HG02759 (cell line): ENCODE measurements at regions not wholly inside any gene's neighbourhood (a gene's known extent, or its start where the extent isn't known, plus 50 kb on each side); places are given as distances from the start of the nearest gene placed in this dataset.

Experiments
- ATAC-seq: cut with Tn5 transposase; IDR thresholded peaks from one replicate; pipeline ENCODE4 v1.9.1; 2021; ENCODE audit warnings: mild to moderate bottlenecking, moderate library complexity; ENCODE audit not compliant: unreplicated experiment

DNA sequence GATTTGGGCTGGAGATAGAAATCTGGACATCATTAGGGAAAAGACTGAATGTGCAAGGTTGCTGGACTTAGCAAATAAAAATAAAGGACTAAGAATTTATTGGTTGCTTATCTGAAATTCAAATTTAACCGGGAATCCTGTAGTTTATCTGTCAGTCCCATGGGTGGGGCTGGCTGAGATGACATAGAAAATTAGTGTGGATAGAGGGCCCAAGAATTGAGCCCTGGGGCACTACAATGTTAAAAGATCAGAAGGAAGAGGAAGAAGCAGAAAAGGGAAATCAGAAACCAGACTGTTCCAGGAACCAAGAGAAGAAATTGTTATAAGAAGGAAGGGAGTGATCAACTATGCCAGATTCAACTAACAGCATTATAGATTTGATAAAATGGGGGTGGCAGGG lies 96.7 kb upstream of the CCDC196 start:
- no peak for ATAC-seq

- ATAC-seq: no peak
These were observed 90.9 kb upstream of the CCDC196 start for GRCh38 chr14:66395300-66395699.

GRCh38 chr14:66396164-66396563 lies 90.0 kb upstream of the CCDC196 start:
- no peak for ATAC-seq

GRCh38 chr14:66398437-66398836 lies 87.7 kb upstream of the CCDC196 start:
- no peak for ATAC-seq

DNA sequence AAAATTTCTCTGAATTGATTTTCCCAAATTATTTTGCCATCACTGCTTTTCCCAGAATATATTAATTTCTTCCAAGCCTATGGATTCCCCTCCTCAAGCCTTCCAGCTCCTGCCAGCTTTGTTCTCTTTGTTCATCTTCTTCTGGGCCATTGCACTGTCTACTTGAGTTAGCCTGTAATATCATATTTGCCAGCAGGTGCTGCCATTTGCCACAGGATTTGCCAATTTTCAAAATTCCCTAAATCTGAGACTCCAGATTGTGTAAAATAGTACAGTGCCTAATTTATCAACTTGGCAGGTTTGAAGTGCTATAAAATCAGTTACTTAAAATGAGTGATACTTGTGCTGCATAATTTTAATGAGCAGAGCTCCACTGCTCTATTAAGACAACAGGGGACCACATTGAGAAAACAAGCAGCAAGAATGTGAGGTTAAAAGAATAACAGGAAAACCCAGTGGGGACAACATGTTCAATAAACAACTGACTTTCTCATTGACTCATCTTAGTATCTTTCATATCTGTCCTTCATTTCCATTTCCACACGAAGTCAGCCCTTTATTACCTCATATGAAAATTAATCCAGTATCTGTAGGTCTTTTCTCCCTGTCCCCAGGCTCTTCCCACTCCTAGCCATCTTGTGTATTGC lies 84.6 kb upstream of the CCDC196 start:
- ATAC-seq: no peak

- peak; percentile 61 for ATAC-seq
These were observed 83.0 kb upstream of the CCDC196 start for GRCh38 chr14:66403183-66403582.

DNA sequence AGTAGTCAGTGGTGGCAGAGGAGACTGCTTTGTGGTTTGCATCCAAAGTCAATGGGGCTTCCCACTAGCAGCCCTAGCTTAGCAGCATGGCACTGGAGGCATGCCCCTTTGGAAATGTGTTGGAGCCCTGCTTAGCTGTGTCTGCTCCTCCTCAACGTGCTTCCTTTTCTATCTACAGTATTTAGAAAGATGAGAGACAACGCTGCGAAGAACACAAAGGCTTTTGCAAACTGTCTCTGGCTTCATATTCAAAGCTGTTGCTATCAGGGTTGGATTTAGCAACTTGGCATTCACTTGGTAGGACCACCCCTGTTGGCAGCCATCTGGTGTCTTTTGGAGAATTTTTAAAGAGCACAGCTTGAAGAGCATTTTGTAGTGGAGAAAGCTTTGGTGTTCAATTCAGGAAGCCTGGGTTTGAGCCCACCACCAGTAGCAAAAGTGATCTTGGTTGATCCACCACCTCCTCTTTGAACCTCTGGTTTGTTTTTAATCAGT lies 82.1 kb upstream of the CCDC196 start:
- no peak for ATAC-seq

DNA sequence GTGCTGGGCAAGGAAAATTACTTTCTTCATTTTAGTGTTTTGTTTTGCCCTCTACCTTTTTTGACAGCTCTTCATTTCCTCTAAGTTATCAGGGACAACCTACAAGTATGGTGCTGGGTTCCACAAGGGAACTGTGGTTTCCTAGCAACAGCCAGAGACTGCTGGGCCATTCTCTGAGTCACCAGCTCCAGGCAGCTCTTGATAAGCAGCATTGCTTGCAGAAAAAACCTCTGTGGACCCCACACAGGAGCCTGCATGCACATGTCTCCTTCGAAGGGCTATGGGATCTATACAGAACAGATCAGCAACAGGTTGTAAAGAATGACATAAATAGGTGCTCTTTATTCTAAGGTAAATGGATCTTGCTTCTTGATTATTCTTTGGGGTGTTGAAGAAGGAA lies 81.0 kb upstream of the CCDC196 start:
- no peak for ATAC-seq

DNA sequence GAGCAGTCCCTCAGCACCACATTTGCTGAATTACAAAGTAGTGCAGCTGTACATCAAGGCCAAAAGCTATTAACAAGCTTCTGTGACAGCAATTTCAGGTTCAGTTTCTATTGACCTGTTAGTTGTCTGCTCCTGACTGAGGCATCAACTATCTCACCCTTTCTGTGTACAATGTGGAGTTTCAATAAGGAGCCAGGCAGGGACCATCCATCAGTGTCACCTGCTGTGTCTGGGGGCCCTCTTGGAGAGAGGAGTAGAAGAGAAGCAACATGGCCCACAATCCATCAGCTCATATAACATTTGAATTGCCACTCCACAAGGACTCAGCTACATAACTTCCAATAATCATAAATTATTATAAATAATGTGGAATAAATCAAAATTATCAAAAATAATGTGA lies 72.3 kb upstream of the CCDC196 start:
- no peak for ATAC-seq

DNA sequence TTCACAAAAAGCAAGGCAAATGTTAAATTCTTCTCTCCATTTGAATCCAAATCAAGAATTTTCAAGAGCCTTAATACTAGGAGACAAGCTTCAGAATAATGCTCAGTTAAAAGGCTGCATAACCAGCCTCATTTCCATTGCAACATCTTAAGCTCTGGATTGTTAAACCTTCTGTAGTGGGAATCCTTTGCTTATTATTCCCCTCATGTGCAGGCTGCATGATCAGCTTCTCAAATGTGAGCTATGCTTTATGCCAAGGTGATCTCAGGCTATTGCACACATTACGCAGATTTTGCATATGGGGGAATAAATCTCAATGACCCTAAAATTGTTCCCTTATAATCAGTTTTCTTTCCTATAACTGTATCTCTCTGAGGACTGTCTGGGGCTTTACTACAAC lies 71.7 kb upstream of the CCDC196 start:
- ATAC-seq: no peak

DNA sequence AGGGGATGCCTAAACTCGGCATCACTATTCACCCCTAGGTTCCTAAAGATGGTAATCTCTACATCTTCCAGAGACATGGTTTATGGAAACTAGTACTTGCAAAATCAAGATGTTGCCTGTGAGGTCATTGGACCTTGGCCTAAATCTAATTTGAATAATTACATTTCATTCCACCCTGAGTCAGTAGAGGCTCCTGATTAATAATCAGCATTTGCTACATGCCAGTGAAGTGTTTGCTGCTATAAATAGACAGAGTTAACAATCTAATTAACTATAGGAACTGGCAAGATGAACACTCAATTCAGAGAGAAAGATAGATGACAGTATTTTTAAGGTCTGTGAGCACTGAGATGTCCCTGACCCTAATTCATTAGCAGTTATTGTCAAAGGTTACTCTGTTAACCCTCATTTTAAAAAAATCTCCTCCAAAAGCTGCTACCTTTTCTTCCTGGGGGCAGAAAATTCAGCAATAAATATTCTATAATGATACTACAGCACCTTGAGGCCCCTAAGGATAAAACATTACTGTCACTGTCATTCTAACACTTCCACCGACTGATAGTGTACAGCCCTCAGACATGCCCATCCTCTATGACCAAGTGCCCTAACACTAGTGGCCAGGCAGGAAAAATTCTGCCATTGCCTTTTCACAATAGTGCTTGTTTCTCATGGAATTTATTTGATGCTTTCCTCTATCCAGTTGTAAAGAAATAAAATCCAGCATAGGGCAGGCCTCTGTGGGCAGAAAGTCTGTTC lies 65.7 kb upstream of the CCDC196 start:
- ATAC-seq: no peak

GRCh38 chr14:66421990-66422946 lies 63.9 kb upstream of the CCDC196 start:
- no peak for ATAC-seq

DNA sequence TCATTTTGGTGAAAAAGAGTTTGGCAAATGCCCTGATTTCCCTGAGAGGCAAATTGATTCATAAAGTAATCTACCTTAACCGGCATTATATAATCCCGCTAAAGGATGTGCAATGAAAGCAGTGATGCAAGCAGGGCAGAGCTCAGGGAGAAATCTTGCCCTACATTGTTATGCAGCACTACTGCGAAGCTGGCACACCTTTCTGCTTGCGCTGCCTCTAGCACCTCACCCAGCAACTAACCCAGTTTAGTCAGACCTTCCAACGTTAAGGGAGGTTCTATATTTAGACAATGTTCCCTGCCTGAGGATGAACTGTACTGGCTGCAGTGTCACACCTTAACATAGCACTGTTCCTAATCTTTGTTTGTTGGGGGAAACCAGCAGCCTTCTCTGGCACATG lies 60.8 kb upstream of the CCDC196 start:
- no peak for ATAC-seq

- ATAC-seq: no peak
These were observed 59.7 kb upstream of the CCDC196 start for GRCh38 chr14:66426451-66426850.

- ATAC-seq: no peak
These were observed 53.8 kb upstream of the CCDC196 start for GRCh38 chr14:66432334-66432733.

DNA sequence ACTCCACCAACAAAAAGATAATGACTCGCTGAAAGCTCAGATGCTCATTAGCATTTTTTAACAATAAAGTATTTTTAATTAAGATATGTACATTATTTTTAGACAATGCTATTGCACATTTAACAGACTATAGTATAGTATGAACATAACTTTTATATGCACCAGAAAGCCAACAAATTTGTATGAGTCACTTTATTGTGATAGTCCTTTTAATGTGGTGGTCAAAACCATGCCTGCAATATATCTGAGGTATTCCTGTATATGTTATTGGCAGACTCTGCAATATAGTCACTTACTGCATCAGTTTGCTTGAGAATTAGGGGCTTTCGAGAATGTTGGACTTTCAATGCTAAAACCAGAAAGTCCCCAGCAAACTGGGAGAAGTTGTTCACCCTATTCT lies 51.7 kb upstream of the CCDC196 start:
- ATAC-seq: no peak

- ATAC-seq: no peak
These were observed 50.5 kb upstream of the CCDC196 start for GRCh38 chr14:66435683-66436082.
